HCT116 (cell line): ENCODE measurements at regions not wholly inside any gene's neighbourhood (a gene's known extent, or its start where the extent isn't known, plus 50 kb on each side); places are given as distances from the start of the nearest gene placed in this dataset.

Experiments used
- ATAC-seq: fragments of 200-7000 bp; cut with Tn5 transposase; 2 replicates; pipeline ENCODE4 v1.9.1; 2020; ENCODE audit warnings: mild to moderate bottlenecking, moderate library complexity
- BruUV-seq: library from RNA; stranded (reverse); fragments of 400-500 nt; replicated peaks from 2 replicates; lab custom pipeline; 2021; lab: Mats Ljungman, UMichigan
- CTCF ChIA-PET: fragments of 300-600 bp; sonication (Branson Sonifier 250); formaldehyde crosslinking; loops from one replicate; lab custom pipeline; 2021; ENCODE audit warnings: antibody characterized with exemption; lab: Charles Lee
- POLR2A ChIA-PET: fragments of 300-600, 350-600 bp; sonication (Branson Sonifier 250); formaldehyde crosslinking; loops from one replicate; lab custom pipeline; 2021; ENCODE audit warnings: antibody characterized with exemption; lab: Charles Lee
- RAD21 ChIA-PET, 2 experiments: fragments of 300-600 bp; sonication (Branson Sonifier 250); formaldehyde crosslinking; loops; one replicate each; lab custom pipeline; 2023; ENCODE audit warnings: low total read pairs in 2 of 2; ENCODE audit not compliant: uncharacterized antibody in 2 of 2, unreplicated experiment in 2 of 2, low non-redundant PET in 1 of 2; lab: Charles Lee
- DNase-seq: peaks from one replicate; pipeline ENCODE4 v3.0.0-alpha.2; 2010; ENCODE audit warnings: low read depth, low spot score
- H2AFZ ChIP-seq: fragments of 200-600 bp; shearing (Covaris generic), sonication (generic); 2 replicates; pipeline ENCODE4 v1.6.1; 2017; ENCODE audit warnings: low read depth, mixed run types, mixed read lengths, antibody characterized with exemption, low read length; ENCODE audit not compliant: poor library complexity, severe bottlenecking
- H3K27ac ChIP-seq: 2 replicates; pipeline ENCODE4 v1.5.1; 2012; ENCODE audit warnings: low read depth, low read length
- H3K27me3 ChIP-seq: fragments of 200-600 bp; sonication (generic); 2 replicates; pipeline ENCODE4 v1.6.1; 2016; ENCODE audit warnings: mixed run types, low read length, mixed read lengths; ENCODE audit not compliant: insufficient read depth
- H3K36me3 ChIP-seq, 2 experiments: fragments of 200-500 bp in 1 of 2; fragments of 200-600 bp in 1 of 2; sonication (Bioruptor generic) in 1 of 2; sonication (generic) in 1 of 2; 2 replicates each; pipeline versions ENCODE4 v1.5.1 to v1.6.1; 2014 to 2016; ENCODE audit warnings: low read length in 2 of 2, inconsistent platforms in 1 of 2, mixed read lengths in 1 of 2, mixed run types in 1 of 2; ENCODE audit not compliant: insufficient read depth in 2 of 2, control insufficient read depth in 1 of 2
- H3K4me1 ChIP-seq, 2 experiments: fragments of 200-600 bp in 1 of 2; sonication (generic) in 1 of 2; 2 replicates each; pipeline versions ENCODE4 v1.5.1 to v1.6.1; 2012 to 2017; ENCODE audit warnings: low read length in 2 of 2, inconsistent platforms in 1 of 2, mild to moderate bottlenecking in 1 of 2, mixed read lengths in 1 of 2, mixed run types in 1 of 2, moderate library complexity in 1 of 2; ENCODE audit not compliant: insufficient read depth in 2 of 2, control insufficient read depth in 1 of 2
- H3K4me2 ChIP-seq: fragments of 200-600 bp; sonication (generic); 2 replicates; pipeline ENCODE4 v1.6.1; 2017; ENCODE audit warnings: mixed run types, low read length, mixed read lengths
- H3K4me3 ChIP-seq, 2 experiments: fragments of 200-600 bp in 1 of 2; sonication (generic) in 1 of 2; replicated peaks in 1 of 2; 2 replicates each; pipeline ENCODE4 v1.5.1; 2011 to 2016; ENCODE audit warnings: low read length in 2 of 2, control low read depth in 1 of 2, low read depth in 1 of 2, mild to moderate bottlenecking in 1 of 2, mixed read lengths in 1 of 2, mixed run types in 1 of 2
- H3K79me2 ChIP-seq: fragments of 200-600 bp; sonication (generic); 2 replicates; pipeline ENCODE4 v1.6.1; 2017; ENCODE audit warnings: mild to moderate bottlenecking, mixed run types, low read length, moderate library complexity, mixed read lengths; ENCODE audit not compliant: insufficient read depth
- H3K9ac ChIP-seq: fragments of 200-600 bp; sonication (generic); 2 replicates; pipeline ENCODE4 v1.6.1; 2016; ENCODE audit warnings: low read length, mixed read lengths
- H3K9me2 ChIP-seq: fragments of 200-600 bp; sonication (generic), shearing (Covaris generic); 2 replicates; pipeline ENCODE4 v1.6.1; 2017; ENCODE audit warnings: mixed run types, mild to moderate bottlenecking, moderate library complexity; ENCODE audit not compliant: insufficient read depth
- H3K9me3 ChIP-seq, 2 experiments: fragments of 200-500 bp in 1 of 2; fragments of 200-600 bp in 1 of 2; sonication (Bioruptor generic) in 1 of 2; sonication (generic) in 1 of 2; 2 replicates each; pipeline ENCODE4 v1.6.1; 2014 to 2017; ENCODE audit warnings: low read length in 2 of 2, mixed read lengths in 2 of 2, inconsistent platforms in 1 of 2, low read depth in 1 of 2, mild to moderate bottlenecking in 1 of 2, mixed run types in 1 of 2, moderate library complexity in 1 of 2; ENCODE audit not compliant: control insufficient read depth in 1 of 2, insufficient read depth in 1 of 2
- H4K20me1 ChIP-seq: fragments of 200-600 bp; sonication (generic), shearing (Covaris generic); 2 replicates; pipeline ENCODE4 v1.6.1; 2017; ENCODE audit warnings: mixed run types, mild to moderate bottlenecking, moderate library complexity; ENCODE audit not compliant: insufficient read depth
- EGR1 ChIP-seq: IDR thresholded peaks from 2 replicates; pipeline ENCODE4 v1.6.1; 2012; ENCODE audit warnings: low read depth
- ELF1 ChIP-seq: IDR thresholded peaks from 2 replicates; pipeline ENCODE4 v1.6.1; 2012; ENCODE audit warnings: low read depth, borderline replicate concordance
- EZH2 ChIP-seq: fragments of 200-600 bp; sonication (generic); IDR thresholded peaks from 2 replicates; pipeline ENCODE4 v1.6.1; 2017; ENCODE audit warnings: antibody characterized with exemption, mixed run types
- EZH2phosphoT487 ChIP-seq: fragments of 200-600 bp; IDR thresholded peaks from 2 replicates; pipeline ENCODE4 v1.6.1; 2018; ENCODE audit warnings: antibody characterized with exemption, borderline replicate concordance
- FOSL1 ChIP-seq: IDR thresholded peaks from 2 replicates; pipeline ENCODE4 v1.6.1; 2012; ENCODE audit warnings: low read depth
- JUND ChIP-seq: IDR thresholded peaks from 2 replicates; pipeline ENCODE4 v1.6.1; 2012
- POLR2A ChIP-seq: IDR thresholded peaks from 2 replicates; pipeline ENCODE4 v1.7.0; 2011; ENCODE audit warnings: borderline replicate concordance; ENCODE audit not compliant: insufficient read depth, insufficient read length; ENCODE audit errors: extremely low read depth
- POLR2AphosphoS5 ChIP-seq: IDR thresholded peaks from 2 replicates; pipeline ENCODE4 v1.6.1; 2011; ENCODE audit warnings: mild to moderate bottlenecking, low read depth, low read length, moderate library complexity
- RAD21 ChIP-seq: IDR thresholded peaks from 2 replicates; pipeline ENCODE4 v1.6.1; 2012; ENCODE audit warnings: low read depth, mild to moderate bottlenecking
- SIN3A ChIP-seq: IDR thresholded peaks from 2 replicates; pipeline ENCODE4 v1.6.1; 2012; ENCODE audit warnings: low read depth
- SP1 ChIP-seq: IDR thresholded peaks from 2 replicates; pipeline ENCODE4 v1.6.1; 2012; ENCODE audit warnings: low read depth
- YY1 ChIP-seq: IDR thresholded peaks from 2 replicates; pipeline ENCODE4 v1.6.1; 2011; ENCODE audit warnings: low read length, low read depth, moderate library complexity, mild to moderate bottlenecking; ENCODE audit not compliant: insufficient replicate concordance; ENCODE audit errors: extremely low read depth
- ZBTB33 ChIP-seq: IDR thresholded peaks from 2 replicates; pipeline ENCODE4 v1.6.1; 2011; ENCODE audit warnings: mild to moderate bottlenecking, low read length, moderate library complexity; ENCODE audit not compliant: insufficient replicate concordance; ENCODE audit errors: extremely low read depth
- ZFX ChIP-seq: fragments of 450-650 bp; IDR thresholded peaks from 2 replicates; pipeline ENCODE4 v1.6.1; 2017
- intact Hi-C: fragments of 100-400 bp; cut with micrococcal nuclease; formaldehyde crosslinking; loops from 2 replicates; pipeline ENCODE4 v1.10.0; 2022
- TF ChIP-seq, protein P1 (sequence below), 3 experiments: fragments of 200-600 bp in 1 of 3; sonication (generic) in 1 of 3; IDR thresholded peaks in 2 of 3; conservative IDR thresholded peaks in 1 of 3; 2 replicates each; pipeline ENCODE4 v1.5.1; 2012 to 2017; ENCODE audit warnings: low read depth in 2 of 3, low read length in 2 of 3, antibody characterized with exemption in 1 of 3, borderline replicate concordance in 1 of 3, control low read depth in 1 of 3, mild to moderate bottlenecking in 1 of 3, mixed read lengths in 1 of 3, mixed run types in 1 of 3, moderate library complexity in 1 of 3; ENCODE audit not compliant: insufficient read depth in 1 of 3
- TF ChIP-seq, protein P2 (sequence below): IDR thresholded peaks from 2 replicates; pipeline ENCODE4 v1.6.1; 2012
- TF ChIP-seq, protein P3 (sequence below): IDR thresholded peaks from 2 replicates; pipeline ENCODE4 v1.6.1; 2012; ENCODE audit warnings: low read depth

- TF ChIP-seq ZBTB33 (no peak), ELF1 (no peak)
These were observed 178.4 kb upstream of the HDDC2 start (continued) for GRCh38 chr6:125480146-125480545.

DNA sequence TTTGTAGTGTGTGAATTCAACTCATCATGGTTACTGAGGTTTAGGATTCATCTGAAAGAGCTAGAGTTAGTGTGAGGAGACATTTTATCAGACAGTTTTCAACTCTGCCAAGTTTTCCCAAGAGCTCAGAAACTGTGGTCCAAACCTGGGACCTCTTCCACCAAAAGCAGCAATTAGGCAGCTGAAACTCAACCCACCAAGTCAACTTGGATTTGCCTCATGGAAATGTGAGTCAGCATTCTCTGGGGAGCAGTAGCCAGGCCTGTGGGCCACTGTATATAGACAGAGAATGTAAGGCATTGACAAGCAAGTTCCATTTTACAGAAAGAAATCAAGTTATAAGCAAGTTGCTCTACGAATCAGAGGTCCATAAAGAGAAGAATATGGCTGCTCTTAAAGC, 178.8 kb upstream of the HDDC2 start:
- H3K4me3 ChIP-seq: no peak overlapping the region
- POLR2A ChIA-PET: no interaction called here
- H3K4me1 ChIP-seq: no peaks in the 10 kb centered on the region
- no peak overlapping the region for H3K9ac ChIP-seq
- H2AFZ ChIP-seq: no peak overlapping the region
- RAD21 ChIA-PET: no interaction called here
- CTCF ChIA-PET: no interaction called here
- H3K9me2 ChIP-seq: no peaks in the 10 kb centered on the region
- H3K9me3 ChIP-seq: no peaks in the 10 kb centered on the region
- intact Hi-C loops: no loop called here
- BruUV-seq: no TSS peak
- H3K27ac ChIP-seq: no peak overlapping the region
- peaks cover 37% of the 10 kb centered on the region for H3K27me3 ChIP-seq
- DNase-seq (no peak), ATAC-seq (no peak)
- H3K36me3 ChIP-seq: no peaks in the 10 kb centered on the region
- no peaks in the 10 kb centered on the region for H3K79me2 ChIP-seq
- H4K20me1 ChIP-seq: no peaks in the 10 kb centered on the region
- no peak overlapping the region for H3K4me2 ChIP-seq
- TF ChIP-seq EZH2 (no peak), SIN3A (no peak), YY1 (no peak), POLR2A (no peak), FOSL1 (no peak), EGR1 (no peak), POLR2AphosphoS5 (no peak), SP1 (no peak), ELF1 (no peak), JUND (no peak), RAD21 (no peak), EZH2phosphoT487 (no peak), ZFX (no peak), ZBTB33 (no peak)
- TF ChIP-seq, protein P1, sequence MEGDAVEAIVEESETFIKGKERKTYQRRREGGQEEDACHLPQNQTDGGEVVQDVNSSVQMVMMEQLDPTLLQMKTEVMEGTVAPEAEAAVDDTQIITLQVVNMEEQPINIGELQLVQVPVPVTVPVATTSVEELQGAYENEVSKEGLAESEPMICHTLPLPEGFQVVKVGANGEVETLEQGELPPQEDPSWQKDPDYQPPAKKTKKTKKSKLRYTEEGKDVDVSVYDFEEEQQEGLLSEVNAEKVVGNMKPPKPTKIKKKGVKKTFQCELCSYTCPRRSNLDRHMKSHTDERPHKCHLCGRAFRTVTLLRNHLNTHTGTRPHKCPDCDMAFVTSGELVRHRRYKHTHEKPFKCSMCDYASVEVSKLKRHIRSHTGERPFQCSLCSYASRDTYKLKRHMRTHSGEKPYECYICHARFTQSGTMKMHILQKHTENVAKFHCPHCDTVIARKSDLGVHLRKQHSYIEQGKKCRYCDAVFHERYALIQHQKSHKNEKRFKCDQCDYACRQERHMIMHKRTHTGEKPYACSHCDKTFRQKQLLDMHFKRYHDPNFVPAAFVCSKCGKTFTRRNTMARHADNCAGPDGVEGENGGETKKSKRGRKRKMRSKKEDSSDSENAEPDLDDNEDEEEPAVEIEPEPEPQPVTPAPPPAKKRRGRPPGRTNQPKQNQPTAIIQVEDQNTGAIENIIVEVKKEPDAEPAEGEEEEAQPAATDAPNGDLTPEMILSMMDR (IDR thresholded peaks at IDR 0.05 in 2 of 3, conservative IDR thresholded peaks at IDR 0.05 in 1 of 3; ENCODE audit: borderline replicate concordance in 1 of 3, insufficient read depth in 1 of 3, low read depth in 2 of 3, low read length in 2 of 3): no peak
- TF ChIP-seq, protein P2, sequence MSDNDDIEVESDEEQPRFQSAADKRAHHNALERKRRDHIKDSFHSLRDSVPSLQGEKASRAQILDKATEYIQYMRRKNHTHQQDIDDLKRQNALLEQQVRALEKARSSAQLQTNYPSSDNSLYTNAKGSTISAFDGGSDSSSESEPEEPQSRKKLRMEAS: no peak
- TF ChIP-seq, protein P3, sequence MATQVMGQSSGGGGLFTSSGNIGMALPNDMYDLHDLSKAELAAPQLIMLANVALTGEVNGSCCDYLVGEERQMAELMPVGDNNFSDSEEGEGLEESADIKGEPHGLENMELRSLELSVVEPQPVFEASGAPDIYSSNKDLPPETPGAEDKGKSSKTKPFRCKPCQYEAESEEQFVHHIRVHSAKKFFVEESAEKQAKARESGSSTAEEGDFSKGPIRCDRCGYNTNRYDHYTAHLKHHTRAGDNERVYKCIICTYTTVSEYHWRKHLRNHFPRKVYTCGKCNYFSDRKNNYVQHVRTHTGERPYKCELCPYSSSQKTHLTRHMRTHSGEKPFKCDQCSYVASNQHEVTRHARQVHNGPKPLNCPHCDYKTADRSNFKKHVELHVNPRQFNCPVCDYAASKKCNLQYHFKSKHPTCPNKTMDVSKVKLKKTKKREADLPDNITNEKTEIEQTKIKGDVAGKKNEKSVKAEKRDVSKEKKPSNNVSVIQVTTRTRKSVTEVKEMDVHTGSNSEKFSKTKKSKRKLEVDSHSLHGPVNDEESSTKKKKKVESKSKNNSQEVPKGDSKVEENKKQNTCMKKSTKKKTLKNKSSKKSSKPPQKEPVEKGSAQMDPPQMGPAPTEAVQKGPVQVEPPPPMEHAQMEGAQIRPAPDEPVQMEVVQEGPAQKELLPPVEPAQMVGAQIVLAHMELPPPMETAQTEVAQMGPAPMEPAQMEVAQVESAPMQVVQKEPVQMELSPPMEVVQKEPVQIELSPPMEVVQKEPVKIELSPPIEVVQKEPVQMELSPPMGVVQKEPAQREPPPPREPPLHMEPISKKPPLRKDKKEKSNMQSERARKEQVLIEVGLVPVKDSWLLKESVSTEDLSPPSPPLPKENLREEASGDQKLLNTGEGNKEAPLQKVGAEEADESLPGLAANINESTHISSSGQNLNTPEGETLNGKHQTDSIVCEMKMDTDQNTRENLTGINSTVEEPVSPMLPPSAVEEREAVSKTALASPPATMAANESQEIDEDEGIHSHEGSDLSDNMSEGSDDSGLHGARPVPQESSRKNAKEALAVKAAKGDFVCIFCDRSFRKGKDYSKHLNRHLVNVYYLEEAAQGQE: no peak
